IMR-90 (cell line): ENCODE measurements at regions not wholly inside any gene's neighbourhood (a gene's known extent, or its start where the extent isn't known, plus 50 kb on each side); places are given as distances from the start of the nearest gene placed in this dataset.

ENCODE experiments used
- ATAC-seq: fragments of 200-7000 bp; cut with Tn5 transposase; 2 replicates; pipeline ENCODE4 v1.9.1; 2020; ENCODE audit warnings: low read depth, mild to moderate bottlenecking, moderate library complexity
- BruUV-seq: library from RNA; stranded (reverse); fragments of 400-500 nt; replicated peaks from 2 replicates; lab custom pipeline; 2021; lab: Mats Ljungman, UMichigan
- CTCF ChIA-PET: fragments of 300-600 bp; formaldehyde crosslinking; extraction: SDS; loops from one replicate; lab custom pipeline; 2021; ENCODE audit warnings: antibody characterized with exemption; lab: Yijun Ruan, JAX
- POLR2A ChIA-PET: fragments of 300-600 bp; sonication (Branson Sonifier 250); formaldehyde crosslinking; loops from one replicate; lab custom pipeline; 2022; ENCODE audit warnings: antibody characterized with exemption; ENCODE audit not compliant: unreplicated experiment; lab: Charles Lee
- DNase-seq: peaks from one replicate; pipeline ENCODE4 v3.0.0; 2013
- H2AFZ ChIP-seq: replicated peaks from 2 replicates; pipeline ENCODE3; 2013; ENCODE audit warnings: low read length, mild to moderate bottlenecking; ENCODE audit not compliant: poor library complexity
- H2AK5ac ChIP-seq: 2 replicates; pipeline ENCODE4 v1.6.1; 2013; ENCODE audit warnings: low read depth, low read length, inconsistent platforms
- H2AK9ac ChIP-seq: replicated peaks from 2 replicates; pipeline ENCODE3; 2013; ENCODE audit warnings: mild to moderate bottlenecking, low read depth, low read length, moderate library complexity; ENCODE audit not compliant: poor library complexity
- H2BK120ac ChIP-seq: 2 replicates; pipeline ENCODE4 v1.6.1; 2013; ENCODE audit warnings: low read depth, low read length, inconsistent platforms
- H2BK15ac ChIP-seq: 3 replicates; pipeline ENCODE4 v1.6.1; 2013; ENCODE audit warnings: low read depth, low read length, inconsistent platforms
- H2BK20ac ChIP-seq: 2 replicates; pipeline ENCODE4 v1.6.1; 2013; ENCODE audit warnings: low read depth, mild to moderate bottlenecking, inconsistent platforms, low read length, moderate library complexity
- H2BK5ac ChIP-seq: 2 replicates; pipeline ENCODE4 v1.6.1; 2013; ENCODE audit warnings: mild to moderate bottlenecking, low read depth, low read length, inconsistent platforms; ENCODE audit not compliant: poor library complexity, severe bottlenecking
- H3K14ac ChIP-seq: replicated peaks from 2 replicates; pipeline ENCODE4 v1.6.1; 2013; ENCODE audit warnings: low read depth, low read length, inconsistent platforms
- H3K18ac ChIP-seq: 2 replicates; pipeline ENCODE4 v1.6.1; 2013; ENCODE audit warnings: low read depth, low read length, control low read depth
- H3K23ac ChIP-seq: 2 replicates; pipeline ENCODE4 v1.6.1; 2013; ENCODE audit warnings: low read depth, low read length, inconsistent platforms
- H3K27ac ChIP-seq: 2 replicates; pipeline ENCODE4 v1.5.1; 2013; ENCODE audit warnings: mild to moderate bottlenecking, control low read depth, low read length; ENCODE audit not compliant: insufficient read depth
- H3K27me3 ChIP-seq: 2 replicates; pipeline ENCODE4 v1.6.1; 2013; ENCODE audit warnings: low read length; ENCODE audit not compliant: control insufficient read depth, insufficient read depth
- H3K36me3 ChIP-seq: 2 replicates; pipeline ENCODE4 v1.6.1; 2013; ENCODE audit warnings: low read length, mixed read lengths; ENCODE audit not compliant: control insufficient read depth, insufficient read depth
- H3K4ac ChIP-seq: 2 replicates; pipeline ENCODE4 v1.6.1; 2013; ENCODE audit warnings: low read depth, low read length, inconsistent platforms
- H3K4me1 ChIP-seq: 2 replicates; pipeline ENCODE4 v1.6.1; 2013; ENCODE audit warnings: low read length, mixed read lengths; ENCODE audit not compliant: control insufficient read depth, insufficient read depth
- H3K4me2 ChIP-seq: 2 replicates; pipeline ENCODE4 v1.6.1; 2013; ENCODE audit warnings: low read depth, mild to moderate bottlenecking, control low read depth, low read length, moderate library complexity
- H3K4me3 ChIP-seq: 2 replicates; pipeline ENCODE4 v1.5.1; 2013; ENCODE audit warnings: low read depth, mild to moderate bottlenecking, control low read depth, low read length, moderate library complexity; ENCODE audit not compliant: insufficient read depth
- H3K56ac ChIP-seq: 2 replicates; pipeline ENCODE4 v1.6.1; 2013; ENCODE audit warnings: low read length, inconsistent platforms; ENCODE audit not compliant: insufficient read depth; ENCODE audit errors: extremely low read depth
- H3K79me1 ChIP-seq, 2 experiments: 2 replicates each; pipeline ENCODE4 v1.6.1; 2013; ENCODE audit warnings: low read length in 2 of 2, inconsistent platforms in 1 of 2, low read depth in 1 of 2
- H3K9ac ChIP-seq: 2 replicates; pipeline ENCODE4 v1.6.1; 2013; ENCODE audit warnings: low read depth, low read length, control low read depth
- H3K9me1 ChIP-seq: 2 replicates; pipeline ENCODE4 v1.6.1; 2013; ENCODE audit warnings: low read length, inconsistent platforms; ENCODE audit not compliant: insufficient read depth
- H3K9me3 ChIP-seq: 2 replicates; pipeline ENCODE4 v1.6.1; 2013; ENCODE audit warnings: low read length; ENCODE audit not compliant: control insufficient read depth, insufficient read depth
- H4K20me1 ChIP-seq: 2 replicates; pipeline ENCODE4 v1.6.1; 2013; ENCODE audit warnings: low read length, inconsistent platforms; ENCODE audit not compliant: insufficient read depth
- H4K5ac ChIP-seq: 2 replicates; pipeline ENCODE4 v1.6.1; 2013; ENCODE audit warnings: mild to moderate bottlenecking, low read depth, low read length, control low read depth
- H4K8ac ChIP-seq, 2 experiments: 2 replicates each; pipeline ENCODE4 v1.6.1; 2013; ENCODE audit warnings: low read depth in 2 of 2, low read length in 2 of 2, control low read depth in 1 of 2, inconsistent platforms in 1 of 2
- H4K91ac ChIP-seq: 2 replicates; pipeline ENCODE4 v1.6.1; 2013; ENCODE audit warnings: low read depth, low read length, inconsistent platforms; ENCODE audit not compliant: insufficient read depth
- CHD1 ChIP-seq: IDR thresholded peaks from 2 replicates; pipeline ENCODE4 v1.6.1; 2012; ENCODE audit warnings: low read depth, low read length, improper control_type of control experiment
- WGBS, 2 experiments: methylation state at CpG; one replicate each; pipeline versions ENCODE4 v1.1.5 to v1.1.7; 2013; ENCODE audit warnings: missing lambda C conversion rate in 2 of 2; ENCODE audit not compliant: insufficient read length in 1 of 2; ENCODE audit errors: extremely low coverage in 2 of 2; 5-methylcytosine and 5-hydroxymethylcytosine counted together
- dilution Hi-C: fragments of 300-500 bp; cut with HindIII; formaldehyde crosslinking; loops from one replicate; pipeline ENCODE4 v1.14.3; 2018; ENCODE audit warnings: low sequenced_read_pairs; ENCODE audit not compliant: unreplicated experiment
- in situ Hi-C: fragments of 300-500 bp; cut with MboI; formaldehyde crosslinking; loops from 3 replicates; pipeline ENCODE4 v1.14.3; 2019; ENCODE audit warnings: low sequenced_read_pairs, inconsistent platforms, mixed read lengths
- intact Hi-C: fragments of 100-400 bp; cut with micrococcal nuclease; formaldehyde crosslinking; loops from 2 replicates; pipeline ENCODE4 v1.10.0; 2022

DNA sequence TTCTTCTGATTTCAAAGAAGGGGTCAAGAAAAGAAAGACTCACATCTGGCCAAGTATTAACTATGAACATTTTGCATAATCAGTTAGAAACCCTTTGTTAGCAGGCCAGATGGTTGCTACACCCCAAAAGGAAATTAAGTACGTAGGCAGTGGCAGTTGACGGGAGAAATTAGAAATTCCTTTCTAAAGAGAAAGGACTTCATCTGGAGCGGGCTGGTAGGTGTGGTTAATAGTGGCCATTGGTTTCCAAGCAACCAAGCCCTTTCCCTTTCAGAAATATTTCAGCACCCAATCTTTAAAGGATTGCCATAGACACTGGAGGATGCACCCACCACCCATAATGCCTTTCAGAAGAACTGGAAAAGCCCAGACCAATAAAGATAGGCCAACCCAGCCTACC, 235.7 kb upstream of the LDB2 start:
- ATAC-seq (no peak), DNase-seq (no peak)
- Histone ChIP-seq H3K4me2 (no peak overlapping the region), H3K4me3 (no peak overlapping the region), H4K20me1 (no peaks in the 10 kb centered on the region), H4K5ac (no peak overlapping the region), H3K14ac (no peak overlapping the region), H2BK5ac (no peak overlapping the region), H4K91ac (no peak overlapping the region; the same call in 1 of the 2 replicates), H3K36me3 (no peaks in the 10 kb centered on the region), H3K9me3 (peaks cover 9% of the 10 kb centered on the region), H4K8ac (no peak overlapping the region), H3K56ac (no peak overlapping the region), H3K18ac (no peak overlapping the region), H2BK120ac (no peak overlapping the region), H2AK9ac (no peak overlapping the region), H2BK20ac (0 out of 2 replicates have a peak overlapping the region, but pooled peaks have one; percentile 9), H3K27me3 (no peaks in the 10 kb centered on the region), H3K4me1 (no peaks in the 10 kb centered on the region; the same call in 1 of the 2 replicates), H2AK5ac (no peak overlapping the region), H3K9ac (no peak overlapping the region), H3K27ac (no peak overlapping the region), H3K4ac (no peak overlapping the region), H3K79me1 (no peaks in the 10 kb centered on the region), H2AFZ (no peak overlapping the region), H3K23ac (no peak overlapping the region), H2BK15ac (no peak overlapping the region), H3K9me1 (no peaks in the 10 kb centered on the region)
- intact Hi-C loops, result no loop called here
- TF ChIP-seq CHD1, result no peak
- in situ Hi-C loops, result no loop called here
- WGBS, 2 experiments, result no CpG with 5 or more reads among the region's 3 CpGs
- POLR2A ChIA-PET, result no interaction called here
- CTCF ChIA-PET, result no interaction called here
- dilution Hi-C loops, result no loop called here
- BruUV-seq, result no TSS peak
